Activated gamma-delta T cell treated with Interleukin-2 at 50 U/mL for 16 hours (primary cell): ENCODE measurements at regions not wholly inside any gene's neighbourhood (a gene's known extent, or its start where the extent isn't known, plus 50 kb on each side); places are given as distances from the start of the nearest gene placed in this dataset.
"Not testable (repeated sequence)": the region's sequence is repeated elsewhere in the genome, so short reads cannot be mapped to it uniquely, and the experiment has no call there.

Experiments used
- DNase-seq: peaks from one replicate; pipeline ENCODE4 v3.0.0-alpha.2; 2020

DNA sequence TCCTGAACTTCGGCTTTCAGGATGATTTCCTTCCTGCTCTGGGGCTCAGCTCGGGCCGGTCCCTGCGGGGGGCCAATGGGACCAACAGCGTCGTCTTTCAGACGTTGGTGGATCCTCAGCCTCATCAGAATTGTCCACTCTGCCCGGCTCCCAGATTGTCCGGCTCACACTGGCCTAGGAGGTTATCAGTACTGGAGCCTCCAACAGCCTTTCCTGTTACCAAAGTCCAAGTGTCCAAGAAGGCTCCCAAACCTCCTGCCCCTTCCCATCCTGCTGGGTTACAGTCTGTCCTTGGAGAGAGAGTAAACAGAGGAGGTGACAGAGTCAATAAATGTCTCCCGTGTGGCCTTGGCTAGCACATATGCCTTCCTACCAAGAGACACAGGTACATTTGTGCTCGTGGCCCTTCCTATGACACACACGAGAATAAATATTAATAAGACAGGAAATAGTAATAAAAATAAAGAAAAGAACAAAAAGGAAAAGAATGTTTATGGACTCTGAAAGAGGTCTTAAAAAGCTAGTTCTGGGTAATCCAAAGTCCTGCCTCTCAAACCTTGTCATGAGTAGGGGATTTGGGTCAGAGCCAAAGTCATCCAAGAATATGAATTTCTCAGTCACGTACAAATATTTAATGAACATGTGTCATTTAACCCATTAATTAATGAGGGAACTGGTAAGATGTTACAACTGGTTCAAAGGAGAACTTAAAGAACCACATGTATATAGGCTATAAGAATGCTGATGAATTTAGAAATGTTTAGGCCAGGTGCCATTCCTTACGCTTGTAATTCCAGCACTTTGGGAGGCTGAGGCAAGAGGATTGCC, 80.8 kb upstream of the SLC2A1 start:
- no peak for DNase-seq

DNA sequence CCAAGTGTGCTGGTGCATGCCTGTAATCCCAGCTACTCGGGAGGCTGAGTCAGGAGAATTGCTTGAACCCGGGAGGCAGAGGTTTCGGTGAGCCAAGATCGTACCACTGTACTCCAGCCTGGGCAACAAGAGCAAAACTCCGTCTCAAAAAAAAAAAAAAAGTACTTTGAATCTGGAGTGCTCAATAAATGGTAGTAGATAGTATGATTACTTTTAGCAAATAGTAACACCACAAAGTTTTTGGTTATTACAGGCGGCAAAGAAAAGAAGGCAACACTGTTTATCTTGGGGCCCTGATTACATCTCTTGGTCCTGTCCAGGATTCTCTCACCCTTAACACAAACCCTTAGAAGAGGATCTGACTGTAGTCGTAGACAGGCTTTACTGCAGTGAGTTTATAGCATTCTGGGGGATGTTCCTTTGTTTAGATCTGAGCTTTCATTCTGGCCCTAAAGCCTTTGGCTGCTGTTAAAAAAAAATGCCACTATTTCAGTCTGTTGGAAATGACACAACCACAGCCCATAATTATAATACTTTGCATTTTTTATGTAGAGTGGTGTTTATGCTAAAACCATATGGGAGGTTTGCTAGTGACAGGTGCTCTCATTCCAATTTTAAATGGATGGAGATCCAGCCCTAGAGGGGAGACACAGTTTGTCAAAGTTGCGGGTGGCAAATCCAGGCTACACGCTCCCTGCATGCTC, 79.7 kb upstream of the SLC2A1 start:
- no peak for DNase-seq

DNA sequence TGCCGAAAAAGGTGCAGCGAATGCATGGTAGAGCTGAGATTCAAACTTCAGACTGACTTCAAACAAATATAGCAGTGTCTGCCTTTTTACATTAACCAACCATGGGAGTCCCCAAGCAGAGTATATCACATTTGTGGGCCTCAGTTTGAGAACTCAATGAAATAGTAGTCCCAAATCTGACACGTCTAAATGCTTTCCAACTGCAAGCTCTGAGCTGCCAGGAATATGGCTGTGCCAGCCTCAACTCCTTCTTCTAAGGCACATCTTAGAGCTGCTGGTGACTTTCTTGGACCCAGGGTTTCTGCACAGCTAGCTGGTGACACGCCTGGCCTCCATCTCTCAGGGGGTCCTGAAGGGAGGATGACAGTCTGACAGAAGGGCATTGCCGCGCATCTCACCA, 78.8 kb upstream of the SLC2A1 start:
- no peak for DNase-seq

DNA sequence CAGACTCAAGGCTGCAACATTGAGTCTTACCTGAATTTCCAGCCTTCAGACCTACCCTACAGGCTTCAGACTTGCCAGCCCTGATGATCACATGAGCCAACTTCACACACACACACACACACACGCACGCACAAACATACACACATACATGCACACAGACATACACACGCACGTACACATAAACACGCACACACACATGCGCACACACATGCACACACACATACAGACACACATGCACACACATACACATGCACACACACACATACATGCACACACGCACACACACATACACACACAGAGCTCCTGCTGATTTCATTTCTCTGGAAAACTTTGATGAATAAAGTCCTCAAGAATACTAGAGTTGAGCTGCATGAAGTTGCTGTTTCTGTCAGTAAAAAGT, 78.3 kb upstream of the SLC2A1 start:
- no peak for DNase-seq

DNA sequence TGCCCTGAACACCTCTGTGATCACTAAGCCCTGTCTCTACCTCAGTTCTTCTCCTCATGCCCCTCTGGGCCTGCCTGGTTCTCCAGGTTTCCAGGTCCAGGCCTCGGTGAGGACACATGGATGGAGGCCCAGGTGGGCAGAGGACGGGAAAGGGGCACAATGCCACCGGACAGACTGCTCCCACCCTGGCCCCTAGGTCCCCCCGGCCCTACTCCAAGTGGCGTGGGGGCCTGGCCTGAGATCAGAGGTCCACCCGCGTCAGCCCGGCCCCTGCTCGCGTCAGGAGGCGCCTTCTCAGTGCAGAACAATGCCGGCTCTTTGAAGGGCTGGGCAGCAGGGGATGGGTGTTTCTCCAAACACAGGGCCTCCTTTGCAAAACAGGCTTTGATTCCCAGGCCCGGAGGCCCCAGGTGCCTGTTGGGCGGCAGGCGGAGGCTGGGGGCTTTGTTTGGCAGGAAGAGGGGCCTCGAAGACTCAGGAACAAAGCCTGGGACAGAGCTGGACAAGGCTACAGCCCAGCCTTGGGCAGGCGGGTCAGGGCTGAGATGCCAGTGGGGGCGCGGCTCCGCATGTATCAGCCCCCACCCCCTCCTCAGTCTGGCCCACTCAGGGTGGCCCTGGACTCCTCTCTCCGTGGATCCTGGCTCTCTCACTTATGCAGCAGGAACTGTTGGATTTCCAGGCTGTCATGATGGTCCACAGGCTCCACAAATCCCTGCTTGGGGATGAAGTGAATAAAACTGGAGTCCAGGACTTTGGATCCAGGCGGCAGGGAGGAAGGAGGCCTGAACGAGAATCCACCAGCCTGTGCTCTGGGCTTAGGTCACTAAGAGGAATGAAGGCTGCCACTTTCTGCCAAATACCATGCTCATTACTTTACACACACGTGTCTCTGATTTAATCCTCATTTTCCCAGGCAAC, 77.4 kb upstream of the SLC2A1 start:
- no peak for DNase-seq

DNA sequence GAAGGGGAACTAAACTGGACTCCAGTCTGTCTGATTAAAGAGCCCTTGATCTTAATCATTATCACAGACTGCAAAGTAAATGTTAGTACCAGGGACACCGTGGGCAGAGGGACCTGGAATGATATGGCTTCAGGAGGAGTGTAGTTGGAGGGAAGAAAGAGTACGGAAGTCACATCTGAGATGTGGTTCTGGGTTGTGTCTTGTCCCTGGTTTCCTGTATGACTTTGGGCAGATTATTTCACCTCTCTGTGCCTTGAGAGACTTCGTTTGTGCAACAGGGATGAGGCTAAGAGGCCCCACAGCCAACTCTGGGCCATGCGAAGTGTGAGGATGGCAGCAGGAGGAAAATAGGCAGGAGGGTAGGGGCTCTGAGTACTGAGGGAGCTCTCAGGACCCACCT, 76.1 kb upstream of the SLC2A1 start:
- DNase-seq: no peak

DNA sequence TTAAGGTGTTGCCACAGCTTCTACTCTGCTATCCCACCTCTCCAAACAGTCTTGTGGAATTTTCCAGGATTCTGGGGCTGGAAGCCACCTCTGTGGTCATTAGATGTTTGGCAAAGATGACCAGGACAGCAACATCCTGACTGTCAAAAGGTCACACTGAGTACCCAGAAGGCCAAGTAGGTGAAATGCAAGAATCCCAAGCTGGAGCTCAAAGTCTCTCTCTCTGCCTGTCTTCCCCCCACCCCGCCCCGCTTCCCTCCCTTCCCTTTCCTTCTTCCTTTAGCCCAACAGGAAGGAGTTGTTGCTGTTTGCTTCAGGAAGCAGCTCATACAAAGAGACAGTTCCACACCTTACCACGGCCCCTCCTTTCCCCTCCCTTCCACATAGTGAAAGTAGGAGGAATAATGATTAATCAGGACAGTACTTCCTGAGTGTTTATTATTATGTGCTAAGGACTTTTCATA, 75.6 kb upstream of the SLC2A1 start:
- DNase-seq: no peak

DNA sequence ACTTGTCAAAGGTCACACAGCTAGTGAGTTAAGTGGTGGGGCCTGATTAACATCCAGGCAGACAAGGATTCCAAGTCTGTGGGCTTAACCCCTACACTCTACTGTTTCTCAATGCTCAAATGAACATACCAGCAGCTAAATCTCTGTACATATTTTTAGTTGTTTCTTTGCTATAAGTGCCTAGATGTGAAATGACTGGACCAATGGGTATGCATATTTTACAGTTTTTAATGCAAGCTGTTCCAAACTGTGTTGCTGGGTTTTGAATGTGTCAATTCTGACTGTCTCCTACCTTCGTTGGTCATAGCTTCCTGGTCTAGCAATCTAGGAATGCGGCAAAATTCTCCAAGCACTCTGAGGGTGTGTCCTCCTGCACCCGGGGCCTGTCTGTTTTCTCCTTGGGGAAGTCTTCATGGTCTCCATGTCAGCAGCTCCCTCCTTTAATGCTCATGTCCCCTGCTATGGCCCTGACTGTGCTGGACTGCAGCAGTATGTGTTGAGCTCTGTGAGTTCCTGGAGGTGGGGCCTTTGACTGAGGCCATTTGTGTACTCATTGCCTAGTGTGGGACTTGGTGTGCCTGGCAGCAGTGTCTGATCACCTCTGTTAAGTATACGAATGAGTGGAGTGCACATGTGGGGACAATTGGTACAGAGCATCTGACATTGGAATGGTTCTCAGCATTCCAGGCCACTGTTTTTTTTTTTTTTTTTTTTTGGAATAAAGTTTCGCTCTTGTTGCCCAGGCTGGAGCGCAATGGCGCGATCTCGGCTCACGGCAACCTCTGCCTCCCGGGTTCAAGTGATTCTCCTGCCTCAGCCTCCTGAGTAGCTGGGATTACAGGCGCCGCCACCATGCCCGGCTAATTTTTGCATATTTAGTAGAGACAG, 72.9 kb upstream of the SLC2A1 start:
- DNase-seq: no peak

DNA sequence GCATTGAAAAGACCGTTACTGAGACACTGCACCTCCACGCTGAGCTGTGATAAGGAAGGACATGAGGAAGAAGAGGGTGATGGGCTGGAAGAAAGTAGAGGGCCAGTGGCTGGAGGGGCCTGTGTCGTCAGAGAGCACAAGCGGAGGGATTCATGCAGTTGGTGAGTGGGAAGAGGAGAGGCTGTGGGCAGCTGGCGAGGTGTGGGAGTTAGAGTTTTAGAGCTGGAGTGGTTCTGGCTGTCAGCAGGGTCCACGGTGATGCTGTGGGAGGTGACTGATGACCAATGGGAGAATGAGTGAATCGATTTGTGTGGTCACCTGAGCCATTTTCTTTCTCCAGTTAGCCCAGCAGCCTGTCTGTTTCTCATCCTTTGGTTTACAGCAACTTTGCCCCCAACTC, 66.2 kb upstream of the SLC2A1 start:
- no peak for DNase-seq

DNA sequence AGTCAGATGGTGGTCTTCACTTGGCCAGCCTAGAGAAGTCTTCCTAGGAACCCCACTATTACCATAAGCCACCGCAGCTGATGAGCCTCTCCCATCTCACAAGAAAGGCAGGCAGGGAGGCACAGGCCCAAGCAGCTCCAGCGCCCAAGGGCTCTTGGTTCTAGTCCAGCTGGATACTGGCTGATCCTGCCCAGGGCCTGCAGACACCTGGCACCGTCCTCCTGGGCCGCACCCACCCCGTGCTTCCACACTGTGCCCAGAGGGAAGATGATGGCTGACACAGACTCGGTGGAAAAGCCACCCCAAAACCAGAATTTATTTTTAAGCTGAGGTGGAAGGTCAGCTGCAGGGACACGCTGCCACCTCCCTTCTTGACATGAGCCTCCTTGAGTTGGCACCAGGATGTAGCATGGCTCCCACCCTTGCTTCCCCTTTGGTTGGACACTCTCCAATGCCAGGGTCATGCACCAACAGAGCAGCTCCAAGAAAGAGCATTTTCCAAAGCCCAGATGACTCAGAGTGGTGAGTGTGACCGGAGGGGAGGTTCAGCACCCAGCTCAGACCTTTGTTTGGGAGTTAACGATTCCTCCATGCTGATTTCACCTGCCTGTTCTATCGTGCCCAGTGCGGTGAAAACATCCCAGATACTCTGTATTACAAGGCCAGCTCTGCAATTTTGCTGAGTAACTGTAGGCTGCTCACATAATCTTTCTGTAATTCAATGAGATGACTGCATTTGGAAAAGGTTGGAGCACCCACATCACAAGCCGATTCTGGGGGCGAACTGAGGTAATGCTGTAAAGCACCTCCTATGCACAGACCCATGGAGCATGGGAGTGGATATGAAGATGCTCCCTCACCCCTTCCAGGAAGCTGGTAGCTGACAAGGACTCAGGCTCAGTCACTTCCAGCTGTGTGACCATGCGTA, 63.1 kb upstream of the SLC2A1 start:
- no peak for DNase-seq

DNA sequence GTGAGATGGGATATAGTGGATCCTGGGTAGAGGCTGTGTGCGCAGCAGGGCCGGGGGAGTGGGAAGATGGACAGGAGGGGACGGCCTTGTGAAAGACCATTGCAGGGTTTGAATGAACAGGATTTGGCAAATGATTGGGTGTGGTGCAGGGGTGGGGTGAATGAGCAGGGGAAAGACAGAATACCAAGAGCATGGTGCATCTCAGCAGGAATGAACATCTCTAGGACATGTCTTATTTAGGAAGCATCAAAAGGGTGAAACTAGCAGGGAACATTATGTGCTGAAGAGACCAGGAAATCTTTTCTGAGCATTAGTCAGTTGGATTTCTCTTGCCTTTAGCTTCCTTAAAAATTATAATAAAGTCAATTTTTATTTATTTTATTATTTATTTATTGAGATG, 60.6 kb upstream of the SLC2A1 start:
- no peak for DNase-seq

DNA sequence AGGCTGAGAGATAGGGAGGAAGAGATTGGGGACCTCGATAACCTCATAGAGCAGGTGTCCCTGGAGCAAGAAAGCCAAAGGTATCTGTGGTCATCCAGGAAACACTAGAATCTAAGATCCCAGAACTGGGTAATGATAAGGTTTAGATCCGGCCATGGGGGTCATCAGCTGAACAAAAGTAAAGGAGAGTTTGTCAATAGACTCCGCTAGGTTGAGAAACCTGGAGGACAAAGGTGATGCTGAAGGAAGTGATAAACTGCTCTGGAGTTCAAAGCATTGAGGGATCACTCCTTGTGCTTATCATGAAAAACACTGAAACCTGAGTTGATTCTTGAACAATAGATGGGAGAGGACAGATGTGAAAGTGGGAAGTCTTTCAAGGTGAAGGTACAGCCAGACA, 59.5 kb upstream of the SLC2A1 start:
- DNase-seq: no peak

DNA sequence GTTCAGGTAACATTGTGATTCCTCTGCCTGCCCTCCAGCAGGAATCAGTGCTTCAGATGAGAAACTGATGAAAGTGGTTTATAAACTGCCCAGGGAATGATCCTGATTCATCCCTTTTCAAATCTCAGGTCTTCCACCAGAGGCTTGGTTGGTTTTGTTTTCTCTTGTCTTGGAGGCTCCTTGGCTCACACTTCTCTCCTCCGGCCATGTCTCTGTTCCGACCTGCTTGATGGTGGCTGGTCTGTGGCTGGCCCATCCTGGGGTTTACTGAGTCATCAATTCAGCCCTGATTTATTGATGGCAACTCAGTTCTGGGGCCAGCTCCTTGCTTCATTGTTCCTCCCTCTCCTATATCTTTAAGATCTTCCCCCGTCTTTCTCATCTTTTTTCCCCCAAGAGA, 56.6 kb upstream of the SLC2A1 start:
- DNase-seq: no peak

DNA sequence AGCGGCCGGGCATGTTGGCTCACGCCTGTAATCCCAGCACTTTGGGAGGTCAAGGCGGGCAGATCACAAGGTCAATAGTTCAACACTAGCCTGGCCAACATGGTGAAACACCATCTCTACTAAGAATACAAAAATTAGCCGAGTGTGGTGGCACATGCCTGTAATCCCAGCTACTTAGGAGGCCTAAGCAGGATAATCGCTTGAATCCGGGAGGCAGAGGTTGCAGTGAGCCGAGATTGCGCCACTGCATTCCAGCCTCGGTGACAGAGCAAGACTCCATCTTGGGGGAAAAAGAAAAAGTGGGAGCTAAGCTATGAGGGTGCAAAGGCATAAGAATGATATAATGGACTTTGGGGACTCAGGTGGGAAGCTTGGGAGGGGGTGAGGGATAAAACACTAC, 55.9 kb upstream of the SLC2A1 start:
- DNase-seq: not testable (repeated sequence)

DNA sequence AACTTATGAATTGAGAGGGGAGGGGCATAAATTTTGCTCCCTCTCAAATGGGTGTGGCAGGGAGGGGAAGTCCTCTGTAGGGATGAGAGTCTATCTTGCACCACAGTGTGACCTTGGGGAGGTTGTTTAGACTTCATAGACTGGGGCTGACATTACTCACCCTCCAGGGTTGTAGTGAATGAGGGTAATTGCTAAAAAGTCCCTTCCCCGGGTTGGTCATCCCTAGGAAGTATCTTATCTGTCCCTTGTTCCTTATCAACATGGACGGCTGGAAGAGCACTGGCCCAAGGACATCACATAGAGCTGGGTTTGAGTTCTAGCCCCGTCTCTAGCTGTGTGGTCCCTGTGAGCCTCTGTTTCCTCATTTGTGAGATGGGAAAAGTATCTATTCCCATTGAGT, 52.4 kb upstream of the SLC2A1 start:
- no peak for DNase-seq

DNA sequence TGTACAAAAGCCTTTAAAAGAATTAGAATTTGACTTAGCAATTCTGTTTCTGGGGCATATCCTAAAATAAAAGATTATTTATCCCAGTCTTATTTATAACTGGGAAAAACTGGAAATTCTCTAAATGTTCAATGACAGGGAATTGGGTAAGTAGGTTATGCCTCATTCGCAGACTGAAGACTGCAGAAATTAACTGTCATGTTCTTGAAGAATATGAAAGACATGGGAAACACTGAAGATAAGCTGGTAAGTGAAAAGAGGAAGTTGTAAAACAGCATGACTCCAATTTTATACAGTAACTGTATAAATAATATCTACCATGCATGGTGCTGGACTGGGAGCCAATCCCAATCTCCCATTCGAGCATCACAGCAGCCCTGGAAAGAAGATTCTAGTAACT, 50.6 kb upstream of the SLC2A1 start:
- DNase-seq: no peak

DNA sequence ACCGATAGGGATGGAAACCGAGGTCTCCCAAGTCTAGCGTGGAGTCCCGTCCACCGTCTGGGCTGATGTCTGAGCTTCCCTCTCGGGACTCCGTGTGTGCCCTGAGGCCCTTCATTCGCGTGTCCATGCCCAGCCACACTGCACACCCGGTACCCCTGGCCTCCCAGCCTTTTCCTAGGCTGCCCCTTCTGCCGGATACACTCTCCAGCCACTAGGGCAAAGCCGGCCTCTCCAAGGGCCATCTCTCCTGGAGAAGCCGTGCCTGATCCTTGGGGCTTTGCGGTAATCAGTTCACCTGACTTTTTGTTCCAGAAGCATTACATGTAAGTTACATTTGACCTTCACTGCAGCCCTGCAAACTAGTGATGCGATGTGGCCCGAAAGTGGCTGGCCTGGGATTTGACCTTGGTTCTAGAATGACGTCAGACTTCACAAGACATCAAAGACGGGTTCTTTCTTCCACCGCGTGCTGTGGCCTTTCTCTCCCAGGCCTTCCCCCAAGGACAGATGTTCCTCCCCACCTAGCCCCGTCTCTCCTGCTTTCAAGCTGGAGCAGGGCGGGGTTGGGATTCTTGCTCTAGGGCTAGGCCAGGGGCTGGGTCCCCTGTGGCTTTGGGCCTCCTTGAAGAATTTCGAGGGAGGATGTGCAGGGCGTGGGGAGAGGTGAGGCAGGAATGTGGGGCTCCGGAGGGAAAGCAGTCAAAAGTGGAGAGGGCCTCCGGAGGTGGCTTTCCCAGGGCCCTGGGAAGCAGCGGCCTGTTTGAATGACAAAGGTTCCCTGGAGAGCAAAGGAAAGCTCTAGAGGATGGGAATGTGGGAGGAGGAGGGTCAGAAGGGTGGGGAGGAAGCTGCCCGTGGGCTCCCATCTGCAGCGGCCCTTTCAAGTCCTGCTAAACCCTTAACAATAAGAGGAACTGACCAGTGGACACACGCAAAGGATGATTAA, 49.7 kb upstream of the SLC2A1 start:
- no peak for DNase-seq
